Transverse colon (tissue), 4 donors: ENCODE measurements at regions not wholly inside any gene's neighbourhood (a gene's known extent, or its start where the extent isn't known, plus 50 kb on each side); places are given as distances from the start of the nearest gene placed in this dataset.

Experiments used
- EP300 ChIP-seq: sonication (generic); formaldehyde crosslinking; IDR thresholded peaks from one replicate; pipeline ENCODE4 v1.6.1; 2017; ENCODE audit warnings: antibody characterized with exemption, low read depth
- POLR2A ChIP-seq: fragments of 450-650 bp; IDR thresholded peaks from one replicate; pipeline ENCODE4 v1.6.1; 2016; ENCODE audit warnings: antibody characterized with exemption, mild to moderate bottlenecking, moderate library complexity
- POLR2AphosphoS5 ChIP-seq, 3 donors: sonication (generic); formaldehyde crosslinking; IDR thresholded peaks; one replicate each; pipeline ENCODE4 v1.6.1; 2016; ENCODE audit warnings: antibody characterized with exemption in 3 of 3
- TF ChIP-seq, protein P1 (sequence below), 5 experiments: fragments of 200-600 bp in 3 of 5; fragments of 450-650 bp in 2 of 5; sonication (generic) in 3 of 5; IDR thresholded peaks; 1 replicate in 2 of 5; 2 replicates in 3 of 5; pipeline ENCODE4 v1.5.1; 2016 to 2017; ENCODE audit warnings: antibody characterized with exemption in 5 of 5, inconsistent platforms in 3 of 5, mild to moderate bottlenecking in 2 of 5, moderate library complexity in 1 of 5

DNA sequence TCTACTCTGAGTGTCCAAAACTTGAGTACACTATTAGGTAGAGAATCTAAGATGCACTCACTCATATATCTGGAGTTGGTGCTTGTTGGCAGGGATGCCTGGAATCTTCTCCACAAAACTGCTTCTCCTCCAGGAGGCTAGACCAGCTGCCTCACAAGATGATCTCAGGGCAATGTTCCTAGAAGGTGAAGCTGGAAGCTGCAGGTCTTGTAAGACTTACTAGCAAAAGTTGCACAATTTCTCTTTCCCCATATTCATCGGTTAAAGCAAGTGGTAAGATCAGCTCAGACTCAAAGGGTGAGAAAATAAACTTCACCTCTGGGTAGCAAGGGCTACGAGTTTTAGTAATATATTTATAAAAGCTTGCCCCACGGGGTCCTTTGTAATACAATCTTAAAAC is 454.4 kb upstream of the ACVR2A start:
- TF ChIP-seq, protein P1, sequence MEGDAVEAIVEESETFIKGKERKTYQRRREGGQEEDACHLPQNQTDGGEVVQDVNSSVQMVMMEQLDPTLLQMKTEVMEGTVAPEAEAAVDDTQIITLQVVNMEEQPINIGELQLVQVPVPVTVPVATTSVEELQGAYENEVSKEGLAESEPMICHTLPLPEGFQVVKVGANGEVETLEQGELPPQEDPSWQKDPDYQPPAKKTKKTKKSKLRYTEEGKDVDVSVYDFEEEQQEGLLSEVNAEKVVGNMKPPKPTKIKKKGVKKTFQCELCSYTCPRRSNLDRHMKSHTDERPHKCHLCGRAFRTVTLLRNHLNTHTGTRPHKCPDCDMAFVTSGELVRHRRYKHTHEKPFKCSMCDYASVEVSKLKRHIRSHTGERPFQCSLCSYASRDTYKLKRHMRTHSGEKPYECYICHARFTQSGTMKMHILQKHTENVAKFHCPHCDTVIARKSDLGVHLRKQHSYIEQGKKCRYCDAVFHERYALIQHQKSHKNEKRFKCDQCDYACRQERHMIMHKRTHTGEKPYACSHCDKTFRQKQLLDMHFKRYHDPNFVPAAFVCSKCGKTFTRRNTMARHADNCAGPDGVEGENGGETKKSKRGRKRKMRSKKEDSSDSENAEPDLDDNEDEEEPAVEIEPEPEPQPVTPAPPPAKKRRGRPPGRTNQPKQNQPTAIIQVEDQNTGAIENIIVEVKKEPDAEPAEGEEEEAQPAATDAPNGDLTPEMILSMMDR (IDR thresholded peaks at IDR 0.05), result no peak
- no peak for TF ChIP-seq EP300
- no peak for TF ChIP-seq POLR2AphosphoS5 (IDR thresholded peaks at IDR 0.05)
- no peak for TF ChIP-seq POLR2A
